Heart right ventricle (tissue), 16 donors: ENCODE measurements at regions not wholly inside any gene's neighbourhood (a gene's known extent, or its start where the extent isn't known, plus 50 kb on each side); places are given as distances from the start of the nearest gene placed in this dataset.

Experiments used
- ATAC-seq, 8 donors: fragments of 200-7000 bp; cut with Tn5 transposase; one replicate each; pipeline ENCODE4 v1.9.1; 2020; ENCODE audit warnings: mild to moderate bottlenecking in 8 of 8, moderate library complexity in 8 of 8, moderate number of reproducible peaks in 1 of 8
- DNase-seq, 2 donors: peaks; one replicate each; pipeline ENCODE4 v3.0.0-alpha.2; 2020
- H3K27ac ChIP-seq, 10 donors: fragments of 200-600 bp; sonication (generic) in 2 of 10; one replicate each; pipeline versions ENCODE4 v1.5.0 to v1.8.0; 2020 to 2022; ENCODE audit warnings: mild to moderate bottlenecking in 3 of 10
- H3K27me3 ChIP-seq, 7 donors: fragments of 200-600 bp; one replicate each; pipeline ENCODE4 v1.8.0; 2021 to 2022; ENCODE audit warnings: mild to moderate bottlenecking in 2 of 7
- H3K36me3 ChIP-seq, 9 donors: fragments of 200-600 bp; sonication (generic) in 1 of 9; one replicate each; pipeline versions ENCODE4 v1.5.0 to v1.8.0; 2020 to 2022; ENCODE audit warnings: mild to moderate bottlenecking in 2 of 9
- H3K4me1 ChIP-seq, 9 donors: fragments of 200-600 bp; sonication (generic) in 1 of 9; one replicate each; pipeline versions ENCODE4 v1.5.0 to v1.8.0; 2020 to 2022; ENCODE audit warnings: mild to moderate bottlenecking in 4 of 9
- H3K4me3 ChIP-seq, 10 donors: fragments of 200-600 bp; sonication (generic) in 2 of 10; one replicate each; pipeline versions ENCODE4 v1.5.0 to v1.8.0; 2020 to 2022; ENCODE audit warnings: mild to moderate bottlenecking in 7 of 10, moderate library complexity in 2 of 10
- H3K9me3 ChIP-seq, 11 donors: fragments of 200-600 bp in 10 of 11; sonication (generic) in 2 of 11; one replicate each; pipeline versions ENCODE4 v1.5.0 to v1.8.0; 2013 to 2022; ENCODE audit warnings: mild to moderate bottlenecking in 2 of 11, control low read depth in 1 of 11, moderate library complexity in 1 of 11
- CTCF ChIP-seq, 9 donors: fragments of 200-600 bp; sonication (generic) in 2 of 9; IDR thresholded peaks; one replicate each; pipeline versions ENCODE4 v1.5.0 to v1.8.0; 2021 to 2022; ENCODE audit warnings: antibody characterized with exemption in 9 of 9, mild to moderate bottlenecking in 5 of 9, moderate library complexity in 1 of 9
- WGBS, 2 donors: extraction: QIAGEN DNeasy Blood & Tissue Kit; methylation state at CpG; one replicate each; pipeline ENCODE4 v1.1.7; 2013; ENCODE audit warnings: inconsistent platforms in 1 of 2; 5-methylcytosine and 5-hydroxymethylcytosine counted together
- intact Hi-C, 10 donors: fragments of 100-400 bp; cut with DNase I; formaldehyde crosslinking; loops; one replicate each; pipeline versions ENCODE4 v1.11.1 to v1.14.2; 2022
- donor health status: Arrhythmogenic right ventricular cardiomyopathy.
- donor health status: ischemic (EF 13 %, LVEDD 7.1; RV severe dilation, severe dysfunction).
- donor health status: healthy with polysubstance abuse.
- donor health status: DM: no; HTN: yes; CAD: no.
- donor health status: DM: no; HTN: no; CAD: no.
- donor health status: ischemic (EF 25% LVEDD 6.9; RV normal size, moderate dysfunction).
- donor health status: ischemic (EF 25% LVEDD 5.7; RV mildly dilated, moderate dysfunction).
- donor health status: healthy.
- donor health status: DM: yes; HTN: yes; CAD: no.
- donor health status: Ischemic cardiomyopathy.
- donor health status: ischemic (EF 35%, LVEDD 5.7; RV mildly dilated, moderate dysfunction).
- donor health status: nonischemic (EF 11% LVEDD 7.7; RV severe dilation, severe dysfunction).
- donor health status: DM: yes; HTN: yes; CAD: no.
- donor health status: PGD.
- donor health status: ischemic (EF 29% LVEDD 5.4; RV normal size, mild dysfunction).
- donor health status: nonischemic (EF 23%, LVEDD 6.1; RV moderate dilation, normal function).

GRCh38 chr3:64974401-64974800 lies 286.6 kb upstream of the ADAMTS9 start:
- Histone ChIP-seq H3K27ac (no peak overlapping the region), H3K9me3 (no peaks in the 10 kb centered on the region), H3K4me1 (peaks cover 0 to 18% (median 9%) of the 10 kb centered on the region in 9 donors), H3K4me3 (no peak overlapping the region), H3K36me3 (no peaks in the 10 kb centered on the region), H3K27me3 (no peaks in the 10 kb centered on the region)
- DNase-seq (no peak), ATAC-seq (no peak)
- no peak for TF ChIP-seq CTCF (IDR thresholded peaks at IDR 0.05)
- intact Hi-C loops = no loop called here
- 88 to 91% methylated on average over 5 of the region's 5 CpGs for WGBS, 2 donors

GRCh38 chr3:64972793-64973192 lies 285.0 kb upstream of the ADAMTS9 start:
- H3K27ac ChIP-seq = peak overlapping the region in 1 of 10 donors; percentile 11
- H3K4me1 ChIP-seq = peaks cover 0 to 16% (median 8%) of the 10 kb centered on the region in 9 donors
- TF ChIP-seq CTCF (IDR thresholded peaks at IDR 0.05) = no peak
- peaks cover 0 to 13% (median 0%) of the 10 kb centered on the region in 11 donors for H3K9me3 ChIP-seq
- DNase-seq (no peak), ATAC-seq (no peak)
- intact Hi-C loops = no loop called here
- H3K4me3 ChIP-seq = no peak overlapping the region
- H3K36me3 ChIP-seq = no peaks in the 10 kb centered on the region
- H3K27me3 ChIP-seq = no peaks in the 10 kb centered on the region
- WGBS, 2 donors = 72 to 94% methylated on average over 1 of the region's 1 CpG

- no peak overlapping the region for H3K27ac ChIP-seq
- no peak for ATAC-seq
- H3K27me3 ChIP-seq = no peaks in the 10 kb centered on the region
- H3K4me1 ChIP-seq = peaks cover 0 to 10% (median 3%) of the 10 kb centered on the region in 9 donors
- 81 to 83% methylated on average over 1 of the region's 1 CpG for WGBS, 2 donors
- H3K9me3 ChIP-seq = peaks cover 0 to 15% (median 0%) of the 10 kb centered on the region in 11 donors
- no peak for TF ChIP-seq CTCF (IDR thresholded peaks at IDR 0.05)
- H3K4me3 ChIP-seq = no peak overlapping the region
- intact Hi-C loops = no loop called here
- DNase-seq = no peak
- H3K36me3 ChIP-seq = no peaks in the 10 kb centered on the region
These were observed 283.8 kb upstream of the ADAMTS9 start for GRCh38 chr3:64971602-64972001.

- Histone ChIP-seq H3K27me3 (no peaks in the 10 kb centered on the region), H3K27ac (no peak overlapping the region), H3K4me3 (no peak overlapping the region), H3K36me3 (no peaks in the 10 kb centered on the region), H3K4me1 (peaks cover 0 to 8% (median 0%) of the 10 kb centered on the region in 9 donors), H3K9me3 (peaks cover 0 to 21% (median 0%) of the 10 kb centered on the region in 11 donors)
- DNase-seq = no peak
- intact Hi-C loops = no loop called here
- WGBS, 2 donors = 93 to 94% methylated on average over 3 of the region's 3 CpGs
- no peak for TF ChIP-seq CTCF (IDR thresholded peaks at IDR 0.05)
- no peak for ATAC-seq
These were observed 282.8 kb upstream of the ADAMTS9 start for GRCh38 chr3:64970634-64971033.
